GM19468 (cell line): ENCODE measurements at regions not wholly inside any gene's neighbourhood (a gene's known extent, or its start where the extent isn't known, plus 50 kb on each side); places are given as distances from the start of the nearest gene placed in this dataset.
A peak's percentile ranks its signal among the peaks of the same experiment; 100 is the strongest.

ENCODE experiments used
- ATAC-seq: cut with Tn5 transposase; IDR thresholded peaks from one replicate; pipeline ENCODE4 v1.9.1; 2021; ENCODE audit warnings: mild to moderate bottlenecking, moderate library complexity, moderate number of reproducible peaks; ENCODE audit not compliant: unreplicated experiment; ENCODE audit errors: extremely low read depth

DNA sequence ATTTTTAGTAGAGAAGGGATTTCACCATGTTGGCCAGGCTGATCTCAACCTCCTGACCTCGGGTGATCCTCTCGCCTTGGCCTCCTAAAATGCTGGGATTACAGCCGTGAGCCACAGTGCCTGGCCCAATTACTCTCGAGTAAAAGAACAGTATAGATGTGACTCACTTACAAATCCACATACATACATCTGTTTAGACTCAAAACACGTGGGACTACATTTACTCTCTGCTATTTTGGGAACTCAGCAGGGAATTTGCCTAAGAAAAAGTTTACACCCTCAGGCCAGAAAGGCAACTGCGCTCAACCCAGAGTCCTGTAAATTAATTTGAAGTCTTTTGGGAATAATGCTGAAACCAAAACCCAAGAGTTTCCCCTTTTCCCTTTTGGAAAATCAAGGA lies 289.7 kb downstream of the KLF6 start:
- no peak for ATAC-seq

DNA sequence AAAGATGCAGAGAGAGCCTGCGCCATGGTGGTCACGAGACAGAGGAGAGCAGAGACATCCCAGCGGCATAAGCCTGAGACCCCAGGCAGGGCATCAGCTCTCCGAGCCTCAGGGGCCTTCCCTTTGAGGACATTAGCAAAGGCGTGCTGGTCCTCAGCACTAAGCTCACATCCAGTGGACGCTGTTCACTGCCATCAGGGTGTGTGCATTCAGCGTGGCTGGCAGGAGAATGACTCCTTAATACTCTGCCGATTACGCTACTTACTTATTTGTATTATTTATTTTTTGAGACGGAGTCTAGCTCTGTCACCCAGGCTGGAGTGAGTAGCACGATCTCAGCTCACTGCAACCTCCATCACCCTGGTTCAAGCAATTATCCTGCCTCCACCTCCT lies 290.2 kb downstream of the KLF6 start:
- ATAC-seq: no peak

GRCh38 chr10:3494131-3494837 lies 290.7 kb downstream of the KLF6 start:
- no peak for ATAC-seq

GRCh38 chr10:3493621-3494020 lies 291.4 kb downstream of the KLF6 start:
- no peak for ATAC-seq

GRCh38 chr10:3491571-3491970 lies 293.4 kb downstream of the KLF6 start:
- no peak for ATAC-seq

DNA sequence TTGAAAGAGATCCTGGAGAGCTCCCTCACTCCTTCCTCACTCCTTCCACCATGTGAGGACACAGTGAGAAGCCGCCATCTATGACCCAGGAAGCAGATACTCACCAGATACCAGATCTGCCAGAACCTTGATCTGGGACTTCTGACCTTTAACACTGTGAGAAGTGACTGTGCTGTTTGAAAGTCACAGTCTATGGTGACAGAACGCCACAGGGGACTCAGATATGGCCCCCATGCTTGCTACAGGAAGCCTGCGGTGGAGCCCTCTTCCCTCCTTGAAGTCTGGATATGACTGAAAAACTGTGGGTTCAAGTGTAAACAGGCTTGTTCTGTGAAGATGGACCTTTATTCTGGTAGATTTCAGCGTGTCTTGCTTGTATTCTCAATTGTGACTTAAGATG lies 297.8 kb downstream of the KLF6 start:
- ATAC-seq: no peak

- ATAC-seq: no peak
These were observed 298.5 kb downstream of the KLF6 start for GRCh38 chr10:3486346-3487065.

GRCh38 chr10:3485057-3485686 lies 299.8 kb downstream of the KLF6 start:
- ATAC-seq: no peak

DNA sequence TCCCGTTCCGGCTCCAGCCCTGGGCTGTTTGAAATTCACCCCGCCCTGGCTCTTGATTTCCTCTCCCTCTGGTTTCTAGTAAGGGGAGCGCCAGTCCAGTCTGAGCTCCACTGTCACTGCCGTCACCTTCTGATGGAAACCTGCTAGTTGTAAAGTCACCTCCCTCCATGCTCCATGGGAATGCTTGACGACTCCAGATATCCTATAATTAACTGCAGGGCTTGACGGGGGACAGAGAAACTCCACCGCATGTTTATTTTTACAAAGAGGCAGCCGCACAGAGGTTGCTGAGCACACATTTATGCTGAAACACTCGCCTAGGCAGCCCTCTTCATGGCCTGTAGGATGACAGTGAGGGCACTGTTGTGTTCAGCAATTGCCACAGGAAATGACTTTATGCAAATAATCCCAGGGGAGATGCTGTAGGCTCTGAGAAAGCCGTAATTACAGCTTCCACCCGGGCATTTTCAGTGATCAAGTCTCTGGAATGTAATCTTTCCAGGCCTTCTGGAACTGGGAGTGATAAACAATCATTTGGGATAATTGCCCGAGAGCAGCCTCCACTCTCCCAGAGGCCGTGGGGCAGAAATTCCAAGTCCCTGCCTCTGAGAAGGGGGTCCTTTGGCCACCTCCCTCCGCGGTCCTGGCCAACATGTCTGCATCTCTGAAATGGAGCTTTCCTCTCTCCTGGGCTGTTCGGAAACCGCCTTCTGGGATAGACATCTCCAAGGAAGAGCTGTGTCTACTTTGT lies 300.5 kb downstream of the KLF6 start:
- ATAC-seq: peak; percentile 80

DNA sequence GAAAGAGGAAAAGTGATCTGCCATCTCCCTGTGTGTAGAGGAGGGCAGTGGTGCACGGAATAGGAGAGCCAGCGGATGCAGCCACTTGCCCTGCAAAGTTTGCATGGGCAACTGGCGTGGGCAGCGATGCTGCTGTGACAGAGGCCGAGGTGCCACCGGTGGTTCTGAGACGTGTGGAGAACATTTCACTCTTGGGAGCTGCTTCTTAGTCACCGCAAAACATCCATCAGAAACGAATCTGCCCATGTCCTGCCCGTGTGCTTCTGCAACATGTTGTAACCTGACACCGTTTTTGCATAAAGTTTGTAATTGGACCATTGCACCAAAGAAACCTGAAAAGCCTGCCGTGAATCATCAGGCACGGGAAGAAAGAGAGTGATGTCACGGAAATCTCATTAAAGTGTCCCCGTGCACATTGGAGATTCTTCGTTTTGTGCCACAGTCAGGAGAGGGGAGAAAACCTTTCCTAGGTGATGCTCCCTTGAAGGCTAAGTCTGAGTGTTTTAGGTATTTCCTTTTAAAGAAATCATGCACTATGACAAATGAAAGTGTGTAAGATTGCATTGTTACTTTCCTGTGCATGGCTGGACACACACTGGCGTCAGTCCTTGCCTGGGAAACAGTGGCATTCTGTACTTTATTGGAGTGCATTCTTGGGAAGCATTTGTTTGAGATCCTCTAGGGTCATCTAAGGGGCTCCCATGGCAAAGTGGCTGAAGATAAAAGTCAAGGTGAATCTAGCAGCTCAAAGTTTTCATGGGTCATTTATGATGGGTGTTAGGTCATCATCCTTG lies 302.6 kb downstream of the KLF6 start:
- no peak for ATAC-seq

DNA sequence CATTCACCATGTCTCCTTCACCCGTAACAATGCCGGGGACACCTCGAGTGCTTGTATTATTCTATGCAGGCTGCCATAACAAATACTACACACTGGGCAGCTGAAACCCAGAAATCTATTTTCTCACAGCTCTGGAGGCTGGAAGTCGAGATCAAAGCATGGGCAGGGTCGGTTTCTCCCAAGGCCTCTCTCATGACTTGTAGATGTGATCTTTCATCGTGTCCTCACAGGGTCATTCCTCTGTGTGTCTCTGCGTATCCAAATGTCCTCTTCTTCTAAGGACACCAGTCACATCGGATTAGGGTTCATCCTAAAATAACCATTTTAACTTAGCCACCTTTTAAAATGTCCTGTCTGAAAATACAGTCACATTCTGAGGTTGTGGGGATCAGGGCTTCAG lies 303.5 kb downstream of the KLF6 start:
- no peak for ATAC-seq

DNA sequence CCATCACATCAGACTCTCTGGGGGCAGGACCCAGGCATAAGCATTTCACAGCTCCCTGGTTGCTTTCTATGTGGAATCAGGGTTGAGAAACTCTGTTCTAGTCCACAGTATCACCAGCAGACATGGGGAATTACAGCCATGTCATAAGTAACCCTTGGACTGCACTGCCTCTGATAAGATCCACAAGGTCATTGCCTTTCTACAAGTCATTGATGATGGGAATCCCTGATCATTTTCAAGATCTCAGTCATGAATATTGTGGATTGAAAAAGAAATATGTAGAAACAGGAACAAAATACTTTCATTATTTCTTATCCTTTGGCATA lies 304.1 kb downstream of the KLF6 start:
- no peak for ATAC-seq

DNA sequence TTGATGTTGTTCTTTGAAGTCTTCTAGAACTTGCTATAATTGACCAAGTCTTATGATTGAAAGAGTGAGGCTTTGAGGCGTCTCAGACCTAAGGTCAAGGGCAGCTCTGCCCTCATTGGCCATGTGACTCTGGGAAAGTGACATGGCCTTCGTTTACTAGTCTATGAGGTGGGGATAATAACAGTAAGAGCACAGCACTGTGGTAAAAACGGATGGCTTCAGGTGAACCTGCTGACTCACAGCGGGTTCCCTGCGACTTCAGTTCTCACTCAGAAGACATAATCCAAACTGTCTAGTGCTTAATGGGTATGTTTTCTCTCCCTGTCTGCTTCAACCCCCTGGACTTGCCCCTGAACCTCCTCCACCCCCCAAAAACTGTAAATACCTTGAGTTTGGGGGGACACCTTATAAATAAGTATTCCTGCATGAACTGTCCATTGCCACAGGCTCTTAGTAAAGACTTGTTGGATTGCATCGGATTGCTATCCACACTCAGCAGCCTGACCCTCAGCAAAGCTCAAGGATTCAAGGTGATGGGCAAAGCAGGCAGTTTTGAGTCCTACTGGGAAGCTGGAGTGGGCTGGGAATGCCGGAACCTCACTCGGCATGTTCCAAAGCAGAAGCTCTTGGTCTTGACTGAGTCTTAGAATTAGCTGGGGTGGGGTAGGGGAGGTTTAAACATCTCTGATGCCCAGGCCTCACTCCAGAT lies 304.6 kb downstream of the KLF6 start:
- ATAC-seq: no peak

GRCh38 chr10:3478632-3479240 lies 306.2 kb upstream of the PITRM1 start:
- no peak for ATAC-seq

- ATAC-seq: peak; percentile 57
These were observed 305.6 kb upstream of the PITRM1 start for GRCh38 chr10:3478153-3478552.

GRCh38 chr10:3477683-3478082 lies 305.1 kb upstream of the PITRM1 start:
- ATAC-seq: no peak

GRCh38 chr10:3476640-3477448 lies 304.3 kb upstream of the PITRM1 start:
- ATAC-seq: no peak

GRCh38 chr10:3476186-3476585 lies 303.6 kb upstream of the PITRM1 start:
- ATAC-seq: no peak
